ENCODE measurements at regions not wholly inside any gene's neighbourhood (a gene's known extent, or its start where the extent isn't known, plus 50 kb on each side); places are given as distances from the start of the nearest gene placed in this dataset.
"Not testable (repeated sequence)": the region's sequence is repeated elsewhere in the genome, so short reads cannot be mapped to it uniquely, and the experiment has no call there.

DNA sequence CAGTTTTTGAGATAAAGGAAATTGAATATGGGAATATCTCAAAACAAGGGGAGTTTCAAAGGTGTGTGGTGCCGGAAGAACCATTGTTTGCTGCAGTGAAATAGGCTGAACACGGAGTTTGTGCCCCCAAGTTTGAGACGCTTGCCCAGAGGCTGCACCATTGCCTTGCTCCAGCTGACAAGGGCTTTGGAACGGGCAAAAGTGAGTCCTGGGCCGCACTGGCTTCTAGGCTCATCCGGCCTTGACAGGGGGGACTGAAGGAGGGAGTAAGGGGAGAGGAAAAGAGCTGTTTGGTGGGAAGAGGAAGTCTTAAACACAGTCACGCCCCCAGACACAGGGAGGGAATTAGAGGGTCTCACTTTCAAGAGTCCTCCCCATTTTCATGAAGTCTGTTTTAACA is 269.9 kb downstream of the FAM43A start:
- no peak for DNase-seq

DNA sequence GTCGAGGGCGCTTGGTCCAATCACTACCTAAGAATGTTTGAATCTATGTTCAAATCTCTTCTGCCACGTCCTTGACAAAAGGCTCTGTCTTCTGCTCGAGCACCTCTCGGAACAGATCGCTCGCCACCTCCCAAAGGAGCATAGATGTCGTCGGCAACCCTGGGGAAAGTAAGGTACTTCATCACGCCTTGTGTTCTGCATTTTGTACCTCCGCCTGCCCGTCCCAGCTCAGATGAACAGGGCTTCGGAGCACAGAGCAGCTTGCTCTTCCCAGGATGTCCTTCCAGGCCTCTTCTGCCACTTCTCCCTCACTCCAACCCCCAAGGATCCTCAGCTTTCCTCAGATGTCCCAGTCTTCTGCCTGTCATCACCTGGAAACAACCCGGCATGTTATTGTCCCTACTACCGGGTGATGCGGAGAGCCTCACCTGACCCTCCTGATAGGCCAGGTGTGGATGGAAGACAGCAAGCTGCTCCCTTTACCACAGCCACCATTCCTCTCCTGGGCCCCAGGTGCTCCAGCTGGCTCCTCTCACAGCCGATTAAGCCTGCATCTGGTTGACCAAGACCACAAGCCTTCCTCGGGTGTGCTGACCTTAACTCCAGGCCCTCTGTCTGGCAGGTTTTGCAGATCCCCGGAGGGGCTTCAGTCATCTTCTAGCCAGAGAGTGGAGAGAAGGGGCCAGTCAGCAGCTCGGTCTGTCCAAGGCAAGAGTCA is 270.5 kb downstream of the FAM43A start:
- no peak for DNase-seq

DNA sequence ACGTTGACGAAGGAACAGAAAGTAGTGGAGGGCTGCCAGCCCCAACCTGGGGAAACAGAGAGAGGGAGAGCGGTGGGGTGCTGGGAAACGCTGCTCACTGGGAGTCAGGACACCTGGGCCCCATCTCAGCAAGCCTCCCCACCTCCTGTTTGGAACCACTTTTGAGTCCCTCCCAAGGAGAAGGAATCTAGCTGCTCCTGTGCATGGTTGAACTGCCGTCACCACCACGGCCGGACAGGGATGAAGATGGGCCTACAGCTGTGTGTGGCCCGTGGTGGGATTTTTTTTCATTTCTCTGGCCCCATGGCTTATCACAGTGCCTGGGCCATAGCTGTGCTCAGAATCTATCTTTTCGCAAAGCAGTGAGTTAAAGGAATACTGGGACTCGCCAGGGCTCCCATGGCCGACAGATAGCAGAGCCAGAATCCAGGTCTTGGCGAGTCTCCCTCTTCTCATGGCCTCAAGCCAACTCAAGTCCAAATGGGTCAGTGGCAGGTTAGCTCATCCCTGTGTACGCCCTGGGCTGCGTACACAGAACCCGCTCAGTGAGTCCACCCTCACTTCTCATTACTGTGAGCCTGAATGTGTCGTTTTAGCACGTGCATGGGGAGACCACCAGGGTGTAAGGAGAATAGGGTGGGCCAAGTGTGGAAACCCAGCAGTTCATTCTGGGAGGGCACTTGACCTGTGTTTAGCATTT is 271.2 kb downstream of the FAM43A start:
- DNase-seq, result no peak

DNA sequence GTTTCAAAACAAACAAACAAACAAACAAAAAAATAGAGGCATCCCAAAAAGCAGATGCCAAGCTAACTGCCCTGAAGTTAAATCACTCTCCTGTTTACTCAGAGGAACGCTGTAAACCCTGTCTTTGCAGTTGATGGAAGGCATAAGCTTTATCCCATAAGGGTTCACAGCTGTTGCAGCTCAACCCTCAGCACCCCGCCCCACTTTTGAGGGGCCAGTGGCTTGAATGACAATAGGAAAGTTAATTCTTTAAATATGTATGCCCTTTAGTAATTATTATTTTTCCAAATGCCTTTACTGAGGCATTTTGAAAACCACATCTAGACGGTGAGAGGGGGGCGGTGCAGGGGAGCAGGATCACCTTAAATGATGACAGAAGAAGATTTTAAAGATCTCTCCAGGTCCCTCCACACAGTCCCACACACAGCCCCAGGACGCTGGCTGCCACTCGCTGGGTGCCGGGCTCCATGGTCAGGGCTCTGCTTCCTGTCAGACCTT is 272.1 kb downstream of the FAM43A start:
- DNase-seq, result no peak

DNA sequence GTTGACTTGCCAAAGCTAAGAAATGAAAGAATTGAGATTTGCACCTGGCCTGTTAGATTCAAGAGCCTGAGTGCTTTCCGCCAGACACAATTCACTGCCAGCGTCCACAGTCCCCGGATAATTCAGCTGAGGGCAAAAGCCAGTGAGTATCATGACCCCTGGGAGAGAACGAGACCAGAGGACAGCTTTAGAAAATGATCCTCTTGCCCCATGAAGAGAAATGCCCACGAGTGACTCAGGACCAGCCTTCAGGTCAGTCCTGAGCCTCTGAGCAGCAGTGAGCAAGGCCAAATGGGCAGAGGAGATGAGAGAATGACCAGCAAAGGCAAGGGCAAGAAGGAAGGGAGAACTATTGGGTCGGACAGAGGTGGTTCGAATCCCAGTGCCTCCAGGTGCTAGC is 273.5 kb downstream of the FAM43A start:
- DNase-seq, result no peak

DNA sequence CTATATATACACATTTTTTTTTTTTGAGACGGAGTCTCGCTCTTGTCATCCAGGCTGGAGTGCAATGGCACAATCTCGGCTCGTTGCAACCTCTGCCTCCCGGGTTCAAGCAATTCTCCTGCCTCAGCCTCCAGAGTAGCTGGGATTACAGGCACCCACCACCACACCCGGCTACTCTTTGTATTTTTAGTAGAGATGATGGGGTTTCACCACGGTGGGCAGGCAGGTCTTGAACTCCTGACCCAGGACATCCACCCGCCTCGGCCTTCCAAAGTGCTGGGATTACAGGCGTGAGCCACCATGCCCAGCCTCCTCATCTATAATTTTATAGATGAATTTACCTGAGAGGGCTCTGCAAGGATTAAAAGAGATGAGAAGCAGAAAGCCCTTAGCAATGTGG is 274.0 kb downstream of the FAM43A start:
- DNase-seq, result not testable (repeated sequence)

DNA sequence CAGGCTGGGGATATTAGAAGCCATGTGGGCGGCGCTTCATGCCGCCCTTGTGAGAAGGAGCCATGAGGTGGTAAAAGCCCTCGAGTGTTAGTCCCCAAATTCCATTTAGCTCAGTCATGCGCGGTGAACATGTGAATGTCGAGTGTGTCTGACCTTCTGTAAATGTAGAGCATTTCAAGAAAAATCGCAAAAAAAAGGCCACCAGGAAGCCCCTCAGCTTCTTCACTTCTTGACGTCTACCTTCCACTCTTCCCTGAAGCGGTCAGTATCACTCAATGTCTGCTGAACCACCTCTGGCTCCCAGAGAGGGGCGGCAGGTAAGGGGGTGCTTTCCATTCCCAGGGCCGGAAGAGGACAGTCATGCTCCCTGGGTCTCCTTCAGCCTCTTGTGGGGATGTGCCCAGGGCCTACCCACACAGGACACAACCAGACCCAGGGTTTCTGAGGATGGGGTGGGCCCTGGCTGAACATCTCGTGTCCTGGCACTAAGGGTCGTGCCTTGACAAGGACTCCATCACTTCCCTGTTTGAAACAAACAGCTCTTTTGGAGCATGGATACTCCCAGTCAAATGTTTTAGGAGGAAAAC is 274.9 kb downstream of the FAM43A start:
- no peak for DNase-seq

DNA sequence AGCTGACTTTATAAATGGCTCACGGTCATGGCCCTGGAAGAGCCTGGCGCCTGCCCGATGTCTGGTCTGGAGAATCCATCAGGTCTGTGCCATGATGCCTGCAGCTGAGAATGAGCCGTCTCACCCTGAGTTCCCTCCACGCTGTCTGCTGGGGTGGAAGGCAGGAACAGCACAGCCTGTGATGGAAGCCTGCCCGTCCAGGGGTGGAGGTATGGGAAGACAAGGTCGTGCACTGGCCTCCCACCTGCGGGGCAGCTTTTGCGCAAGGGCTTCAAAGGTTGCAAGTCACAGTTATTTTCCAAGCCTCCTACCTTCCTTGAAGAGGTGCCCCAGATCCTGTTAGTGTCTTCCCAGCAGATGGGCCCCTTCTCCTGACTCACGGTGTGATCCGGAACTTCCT is 275.5 kb downstream of the FAM43A start:
- no peak for DNase-seq

DNA sequence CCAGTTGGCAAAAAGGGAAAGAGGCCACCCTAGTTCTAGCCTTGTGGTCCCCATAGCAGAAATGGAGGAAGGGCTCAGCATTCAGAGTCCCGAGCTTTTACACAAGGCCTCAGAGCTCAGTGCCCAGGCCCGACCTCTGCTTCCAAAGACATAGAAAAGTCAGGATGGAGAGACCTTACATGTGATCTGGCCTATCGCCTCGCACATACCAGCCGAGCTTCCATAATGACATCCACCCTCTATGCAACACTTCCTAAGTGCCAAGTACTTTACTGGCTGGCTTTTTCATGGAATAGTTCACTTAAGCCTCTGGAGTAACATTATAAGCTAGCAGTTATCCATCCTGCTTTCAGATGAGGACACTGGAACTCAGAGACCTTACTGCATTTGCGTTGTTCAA is 275.9 kb downstream of the FAM43A start:
- DNase-seq, result no peak

DNA sequence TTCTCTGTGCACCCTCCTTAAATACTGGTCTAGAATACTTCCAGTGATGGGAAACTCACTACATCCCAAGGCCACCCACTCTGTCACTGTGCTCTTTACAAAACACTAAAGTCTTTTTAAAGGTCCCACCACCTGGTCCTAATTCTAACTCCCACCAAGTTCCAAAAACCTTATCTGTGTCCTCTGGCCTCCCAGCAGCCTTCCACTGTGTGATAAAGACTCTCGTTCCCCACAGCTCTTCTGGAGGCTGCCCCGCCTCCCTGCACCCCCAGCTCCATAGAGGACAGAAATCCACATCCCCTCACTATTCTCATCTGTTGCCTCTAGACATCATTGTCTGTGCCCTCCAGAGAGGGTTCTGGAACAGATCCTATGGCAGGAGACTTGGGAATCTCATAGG is 276.4 kb downstream of the FAM43A start:
- no peak for DNase-seq

DNA sequence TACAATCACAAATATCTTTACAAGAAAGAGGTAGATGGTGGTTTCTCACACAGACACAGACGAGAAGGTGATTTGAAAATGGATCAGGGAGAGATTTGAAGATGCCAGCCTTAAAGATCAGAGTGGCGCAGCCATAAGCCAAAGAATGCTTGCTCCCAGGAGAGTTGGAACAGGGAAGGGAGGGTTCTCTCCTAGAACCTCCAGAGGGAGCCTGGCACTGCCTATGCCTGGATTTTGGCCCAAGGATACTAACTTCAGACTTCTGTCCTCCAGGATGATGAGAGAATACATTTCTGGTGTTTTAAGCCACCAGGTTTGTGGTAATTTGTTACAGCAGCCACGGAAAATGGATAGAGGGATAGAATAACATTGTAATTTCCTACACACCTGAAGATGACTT is 279.1 kb downstream of the FAM43A start:
- no peak for DNase-seq

DNA sequence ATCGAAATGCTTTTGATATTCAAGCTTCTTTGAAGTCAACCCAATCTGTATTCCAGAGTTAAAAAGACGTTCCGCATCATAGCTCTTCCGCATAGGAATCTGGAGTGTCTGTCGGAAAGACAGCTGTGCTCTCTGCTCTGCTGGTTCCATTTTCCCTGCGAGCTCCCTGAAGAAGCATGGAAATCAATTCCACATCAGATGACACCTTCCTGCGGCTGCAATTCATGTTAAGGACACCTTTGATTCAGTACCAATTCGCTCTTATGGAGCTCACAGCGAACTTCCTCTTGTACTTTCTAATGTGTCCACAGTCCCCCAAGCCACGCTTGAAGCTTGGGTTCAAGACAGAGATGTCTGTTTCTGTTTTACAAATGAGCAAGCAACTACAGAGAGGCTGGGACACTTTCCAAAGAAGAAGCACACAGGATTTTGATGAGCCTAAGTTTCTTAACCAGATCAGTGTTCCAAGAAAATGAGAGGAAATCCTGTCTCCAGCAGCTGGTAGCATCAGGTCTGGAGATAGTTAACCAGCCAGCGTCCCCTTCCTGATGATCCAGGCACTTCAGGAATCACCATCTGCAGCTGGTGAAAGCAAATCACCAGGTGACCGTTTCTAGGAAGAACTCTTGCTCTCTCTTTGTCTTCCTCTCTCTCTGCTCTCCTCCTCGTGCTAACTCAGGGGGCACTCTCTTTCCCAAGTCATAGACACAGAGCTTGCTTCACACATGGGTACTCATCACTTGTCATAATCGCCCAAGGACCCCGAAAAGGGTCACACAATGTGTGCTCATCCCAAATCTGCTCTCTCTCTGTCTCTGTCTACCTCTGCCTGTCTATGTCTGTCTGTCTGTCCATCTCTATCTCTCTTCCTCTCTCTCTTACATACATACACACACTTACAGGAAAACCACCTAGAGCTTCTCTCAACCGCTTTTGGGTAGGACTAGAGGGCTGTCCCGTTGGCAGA is 281.8 kb downstream of the FAM43A start:
- DNase-seq, result no peak

DNA sequence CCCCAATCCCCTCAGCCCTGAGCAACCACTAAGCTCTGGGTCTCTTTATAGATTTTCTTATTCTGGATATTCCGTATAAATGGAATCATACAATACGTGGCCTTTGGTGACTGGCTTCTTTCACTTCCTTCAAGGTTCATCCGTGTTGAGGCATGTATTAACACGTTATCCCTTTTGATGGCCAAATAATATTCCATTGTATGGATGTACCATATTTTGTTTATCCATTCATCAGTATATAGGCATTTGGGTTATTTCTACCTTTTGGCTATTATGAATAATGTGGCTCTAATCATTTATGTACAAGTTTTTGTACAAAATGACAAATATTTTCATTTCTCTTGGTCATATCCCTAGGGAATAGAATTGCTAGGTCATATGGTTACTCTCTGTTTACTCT is 284.4 kb downstream of the FAM43A start:
- DNase-seq, result no peak

DNA sequence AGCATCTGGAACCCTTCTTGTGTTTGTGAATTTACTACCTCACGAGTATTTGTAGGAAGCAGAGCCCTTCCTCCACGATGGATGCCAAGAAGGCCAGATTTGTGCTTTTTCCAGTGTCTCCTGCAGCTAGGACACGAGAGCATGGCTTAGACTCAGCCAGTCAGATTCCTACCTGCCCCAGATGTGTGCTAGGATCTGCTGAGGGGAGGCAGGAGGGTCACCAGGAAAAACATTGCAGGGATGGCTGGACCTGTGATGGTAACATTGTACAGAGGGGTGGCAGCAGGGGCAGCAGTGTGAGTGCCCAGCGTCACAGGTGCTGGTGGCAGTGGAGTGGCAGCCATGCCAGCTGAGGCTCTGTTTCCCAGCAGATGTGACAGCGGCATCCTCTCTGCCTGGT is 285.3 kb downstream of the FAM43A start:
- DNase-seq, result no peak

DNA sequence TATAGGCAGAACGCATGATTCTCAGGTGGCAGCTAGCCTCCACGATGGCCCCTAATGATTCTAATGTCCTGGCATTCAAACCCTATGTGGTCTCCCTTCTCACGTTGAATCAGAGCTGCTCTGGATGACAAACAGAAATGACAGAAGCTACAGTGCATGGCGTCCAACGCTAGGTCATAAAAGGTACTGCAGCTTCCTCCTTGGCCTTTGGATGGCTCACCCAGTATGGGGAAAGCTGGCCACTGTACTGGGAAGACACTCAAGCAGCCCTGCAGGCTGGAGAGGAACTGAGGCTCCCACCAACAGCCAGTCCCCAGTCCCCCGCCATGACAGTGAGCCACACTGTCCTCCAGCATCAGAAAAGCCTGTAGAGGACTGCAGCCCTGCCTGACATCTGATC is 286.3 kb downstream of the FAM43A start:
- DNase-seq, result no peak

DNA sequence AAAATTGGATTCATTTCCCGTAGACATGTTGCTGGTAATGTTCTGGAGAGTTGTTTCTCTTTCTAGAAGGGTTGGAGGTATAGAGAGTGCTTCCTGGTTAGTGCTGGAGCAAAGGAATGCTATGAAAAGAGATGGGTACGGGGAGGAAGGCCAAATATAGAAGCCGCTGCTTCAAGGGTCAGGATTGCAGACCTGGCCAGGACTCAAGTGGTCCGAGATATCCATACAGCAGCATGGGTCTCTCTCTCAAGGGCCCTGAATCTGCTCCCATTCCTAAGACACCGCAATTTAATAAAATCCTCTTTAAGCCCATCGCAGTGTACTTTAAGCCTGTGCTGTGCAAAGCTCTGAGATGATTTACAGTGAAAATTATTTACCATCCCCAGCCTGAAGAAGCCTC is 287.0 kb downstream of the FAM43A start:
- no peak for DNase-seq

DNA sequence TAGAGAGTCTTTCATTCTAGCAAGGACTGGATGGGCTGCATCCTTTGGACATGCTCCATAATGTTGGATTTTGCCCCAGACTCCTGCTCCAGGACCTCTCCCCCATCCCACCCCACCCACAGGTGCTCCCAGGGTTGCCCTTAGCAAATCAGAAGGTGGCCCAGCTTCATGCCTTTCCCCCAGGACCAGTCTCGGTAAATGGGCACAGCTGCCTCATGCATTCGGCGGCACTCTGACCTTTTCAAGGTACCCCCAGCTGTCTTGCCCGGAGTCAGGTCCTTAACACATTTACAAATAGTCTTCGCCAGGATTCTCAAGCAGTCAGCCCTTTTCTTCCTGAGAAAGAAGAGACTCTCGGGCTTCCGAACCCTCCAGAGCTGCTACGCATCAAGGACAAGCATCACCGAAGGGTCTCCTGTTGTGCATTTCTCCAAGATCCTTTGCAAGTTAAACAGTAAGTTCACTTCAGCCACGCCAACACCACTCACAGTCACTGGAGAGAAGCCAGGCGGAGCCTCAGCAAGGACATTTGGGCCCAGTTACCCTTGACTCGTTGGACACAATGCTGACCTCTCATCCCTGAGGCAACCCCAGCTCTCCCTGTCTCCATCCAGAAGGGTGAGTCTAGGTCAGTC is 287.8 kb downstream of the FAM43A start:
- DNase-seq, result no peak

DNA sequence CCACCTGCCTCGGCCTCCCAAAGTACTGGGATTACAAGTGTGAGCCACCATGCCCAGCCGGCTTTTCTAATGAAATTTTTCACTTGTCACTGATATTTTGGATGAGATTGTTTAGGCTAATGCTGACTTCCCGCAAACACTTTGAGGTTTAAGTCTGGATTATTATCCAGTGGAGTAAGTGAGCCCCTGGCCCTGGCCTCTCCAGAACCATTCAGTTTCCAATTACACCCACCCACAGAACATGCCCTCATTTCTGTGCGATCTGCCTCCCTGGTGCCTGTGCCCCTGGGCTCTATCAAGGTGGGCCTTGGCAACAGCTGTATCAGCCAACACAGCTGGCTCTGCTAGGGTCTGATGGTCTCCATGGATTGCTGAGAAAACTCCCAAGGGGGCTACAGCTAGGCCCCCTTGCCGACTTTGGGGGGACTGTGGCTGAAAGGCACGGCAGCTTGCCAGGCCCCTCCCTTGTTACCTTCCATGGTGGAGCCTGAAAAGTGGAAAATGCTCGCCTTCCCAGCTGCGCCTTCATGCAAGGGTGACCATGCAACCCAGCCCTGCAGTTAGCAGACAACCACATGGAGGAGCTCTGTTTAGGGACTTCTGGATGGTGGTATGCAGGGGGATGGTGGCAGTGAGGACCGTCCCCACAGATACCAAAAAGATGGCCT is 288.9 kb downstream of the FAM43A start:
- no peak for DNase-seq

DNA sequence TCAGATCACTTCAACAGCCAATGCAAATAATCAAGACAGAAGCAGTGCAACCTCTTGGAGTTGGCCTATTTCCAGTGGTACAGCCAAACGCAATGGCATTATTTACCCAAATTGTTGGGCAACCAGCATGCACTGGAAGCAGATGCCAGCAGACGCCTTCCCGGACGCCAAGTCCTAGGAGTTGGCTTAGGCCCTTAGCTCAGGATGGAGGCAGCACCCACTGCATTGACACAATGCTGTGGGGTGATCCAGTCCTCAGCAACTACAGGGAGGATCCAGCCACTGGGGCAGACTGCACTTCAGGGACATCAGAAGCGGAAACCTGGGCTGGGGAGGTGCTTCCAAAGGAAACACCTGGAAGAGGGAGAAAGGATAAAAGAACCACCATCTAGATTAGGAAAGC is 290.4 kb downstream of the FAM43A start:
- peak; percentile 10 for DNase-seq

DNA sequence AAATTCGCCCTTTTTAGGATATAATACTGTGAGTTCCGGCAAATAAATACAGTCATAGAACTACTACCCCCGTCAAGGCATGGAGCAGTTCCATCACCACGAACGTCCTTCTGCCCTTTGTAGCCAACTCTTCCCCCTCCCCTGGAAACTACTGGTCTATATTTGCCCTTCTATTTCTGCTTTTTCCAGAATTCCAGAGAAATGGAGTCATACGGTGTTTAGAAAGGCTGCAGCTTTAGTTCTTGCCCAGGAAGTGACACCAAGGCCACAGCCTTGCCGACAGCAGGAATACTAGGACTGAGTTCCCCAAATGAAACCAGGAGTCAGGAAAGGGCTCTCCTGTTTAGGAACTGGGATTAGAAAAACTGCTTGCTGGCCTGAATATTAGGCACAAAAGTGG is 291.2 kb downstream of the FAM43A start:
- DNase-seq, result no peak

DNA sequence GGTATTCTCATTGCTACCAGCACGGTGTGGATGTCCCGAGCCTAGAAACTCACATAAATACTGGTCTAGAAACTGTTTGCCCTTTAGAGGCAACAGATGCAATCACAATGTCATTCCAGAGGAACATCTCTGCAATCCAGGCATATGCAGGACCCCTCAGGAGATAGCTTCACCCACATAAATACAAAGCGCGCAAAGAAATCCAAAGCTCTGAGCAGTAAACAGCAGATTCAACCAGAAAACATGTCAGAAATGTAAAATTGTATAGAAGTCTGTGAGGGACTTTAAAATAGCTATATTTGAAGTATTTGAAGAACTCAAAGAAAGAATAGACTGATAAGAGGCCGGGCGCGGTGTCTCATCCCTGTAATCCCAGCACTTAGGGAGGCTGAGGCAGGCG is 291.7 kb downstream of the FAM43A start:
- DNase-seq, result no peak

DNA sequence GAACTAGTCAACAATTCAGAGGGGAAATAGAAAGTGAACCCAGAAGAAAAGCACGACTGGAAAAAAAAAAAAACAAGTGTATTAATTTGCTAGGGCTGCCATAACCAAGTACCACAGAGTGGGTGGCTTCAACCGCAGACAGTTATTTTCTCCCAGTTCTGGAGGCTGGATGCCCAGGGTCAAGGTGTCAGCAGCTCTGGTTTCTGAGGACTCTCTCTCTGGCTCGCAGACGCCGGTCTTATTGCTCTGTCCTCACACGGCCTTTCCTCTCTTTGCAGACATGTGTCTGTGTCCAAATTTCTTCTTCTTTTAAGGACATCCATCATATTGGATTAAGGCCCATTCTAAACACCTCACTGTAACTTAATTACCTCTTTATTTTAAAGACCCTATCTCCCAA is 291.8 kb downstream of the XXYLT1 start:
- DNase-seq, result no peak
